ENCODE measurements at regions not wholly inside any gene's neighbourhood (a gene's known extent, or its start where the extent isn't known, plus 50 kb on each side); places are given as distances from the start of the nearest gene placed in this dataset.

DNA sequence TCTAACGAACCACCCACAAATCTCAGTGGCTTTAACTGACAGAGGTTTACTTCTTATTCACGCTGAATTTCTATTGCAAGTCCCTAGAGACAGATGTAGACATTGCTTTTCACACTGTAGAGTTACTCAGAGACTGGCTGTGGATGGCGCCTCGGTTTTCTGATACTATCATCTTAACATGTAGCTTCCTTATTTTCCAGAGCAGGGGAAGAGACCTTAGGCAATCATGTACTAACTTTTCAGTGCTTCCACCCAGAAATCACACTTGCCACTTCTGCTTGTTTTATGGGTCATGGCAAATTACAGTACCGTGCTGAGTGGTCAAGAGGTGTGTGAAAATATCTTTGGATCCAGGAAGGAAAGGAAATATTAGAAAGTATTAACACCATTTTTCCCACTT is 65.4 kb downstream of the MAF start:
- no peaks in the 10 kb centered on the region for H3K4me1 ChIP-seq
- TF ChIP-seq, protein P1, sequence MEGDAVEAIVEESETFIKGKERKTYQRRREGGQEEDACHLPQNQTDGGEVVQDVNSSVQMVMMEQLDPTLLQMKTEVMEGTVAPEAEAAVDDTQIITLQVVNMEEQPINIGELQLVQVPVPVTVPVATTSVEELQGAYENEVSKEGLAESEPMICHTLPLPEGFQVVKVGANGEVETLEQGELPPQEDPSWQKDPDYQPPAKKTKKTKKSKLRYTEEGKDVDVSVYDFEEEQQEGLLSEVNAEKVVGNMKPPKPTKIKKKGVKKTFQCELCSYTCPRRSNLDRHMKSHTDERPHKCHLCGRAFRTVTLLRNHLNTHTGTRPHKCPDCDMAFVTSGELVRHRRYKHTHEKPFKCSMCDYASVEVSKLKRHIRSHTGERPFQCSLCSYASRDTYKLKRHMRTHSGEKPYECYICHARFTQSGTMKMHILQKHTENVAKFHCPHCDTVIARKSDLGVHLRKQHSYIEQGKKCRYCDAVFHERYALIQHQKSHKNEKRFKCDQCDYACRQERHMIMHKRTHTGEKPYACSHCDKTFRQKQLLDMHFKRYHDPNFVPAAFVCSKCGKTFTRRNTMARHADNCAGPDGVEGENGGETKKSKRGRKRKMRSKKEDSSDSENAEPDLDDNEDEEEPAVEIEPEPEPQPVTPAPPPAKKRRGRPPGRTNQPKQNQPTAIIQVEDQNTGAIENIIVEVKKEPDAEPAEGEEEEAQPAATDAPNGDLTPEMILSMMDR (IDR thresholded peaks at IDR 0.05) = no peak
- no peak for TF ChIP-seq POLR2A (IDR thresholded peaks at IDR 0.05)
- H3K27me3 ChIP-seq = no peaks in the 10 kb centered on the region
- no peak overlapping the region for H3K4me3 ChIP-seq
- no peaks in the 10 kb centered on the region for H3K36me3 ChIP-seq
- 69% methylated on average over 5 of the region's 5 CpGs for WGBS, 2 donors
- H3K9me3 ChIP-seq = no peaks in the 10 kb centered on the region
- no peak overlapping the region for H3K27ac ChIP-seq
- no peak for DNase-seq
- intact Hi-C loops (cut with DNase I) = no loop called here

DNA sequence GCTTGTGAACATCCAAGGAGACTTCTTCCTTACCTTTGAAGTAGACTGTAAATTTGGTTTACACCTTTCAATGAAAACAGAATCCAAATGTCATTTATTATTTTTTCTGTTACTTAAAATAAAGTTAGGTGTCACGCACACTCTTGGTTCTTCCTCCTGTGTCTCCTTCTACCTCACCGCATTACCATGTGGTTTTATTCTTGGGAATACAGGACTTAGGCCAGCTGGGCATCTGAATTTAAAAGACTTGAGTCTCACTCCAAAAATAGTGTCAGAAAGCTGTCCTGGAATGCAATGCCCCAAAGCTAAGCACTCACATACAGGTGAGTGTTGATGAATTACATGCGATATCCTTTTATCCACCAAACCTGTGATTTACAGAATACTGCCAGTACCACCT is 66.4 kb downstream of the MAF start:
- intact Hi-C loops (cut with DNase I) = no loop called here
- no peak overlapping the region for H3K27ac ChIP-seq
- no peaks in the 10 kb centered on the region for H3K9me3 ChIP-seq
- H3K4me3 ChIP-seq = no peak overlapping the region
- no peak for TF ChIP-seq POLR2A (IDR thresholded peaks at IDR 0.05)
- TF ChIP-seq, protein P1 (IDR thresholded peaks at IDR 0.05) = no peak
- H3K36me3 ChIP-seq = no peaks in the 10 kb centered on the region
- H3K4me1 ChIP-seq = no peaks in the 10 kb centered on the region
- no peaks in the 10 kb centered on the region for H3K27me3 ChIP-seq
- WGBS, 2 donors = 98 to 100% methylated on average over 1 to 3 of the region's 3 CpGs
- no peak for DNase-seq

DNA sequence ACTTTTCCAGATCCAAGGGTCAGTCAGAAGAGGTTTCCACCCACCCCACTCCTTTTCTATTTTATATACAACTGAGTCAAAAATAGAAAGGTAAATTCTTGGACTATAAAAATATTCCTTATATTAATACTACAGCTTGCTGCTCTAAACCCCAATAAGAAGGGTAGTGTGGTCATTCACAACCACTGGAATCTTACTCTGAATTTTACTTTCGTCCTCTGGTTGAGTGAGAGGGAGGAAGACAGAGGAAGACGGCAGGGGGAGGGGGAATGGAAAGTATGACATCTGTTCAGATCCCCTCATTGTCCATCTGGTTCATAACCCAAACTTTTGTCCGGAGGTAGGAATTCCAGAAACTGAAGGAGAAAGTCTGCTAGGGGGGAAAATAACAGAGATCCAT is 67.2 kb downstream of the MAF start:
- TF ChIP-seq, protein P1 (IDR thresholded peaks at IDR 0.05) = no peak
- TF ChIP-seq POLR2A (IDR thresholded peaks at IDR 0.05) = no peak
- Histone ChIP-seq H3K27me3 (no peaks in the 10 kb centered on the region), H3K36me3 (no peaks in the 10 kb centered on the region), H3K4me3 (no peak overlapping the region), H3K27ac (no peak overlapping the region), H3K4me1 (peaks cover 0 to 2% (median 0%) of the 10 kb centered on the region in 3 donors), H3K9me3 (no peaks in the 10 kb centered on the region)
- no peak for DNase-seq
- WGBS, 2 donors = 57 to 82% methylated on average over 3 of the region's 3 CpGs
- intact Hi-C loops (cut with DNase I) = no loop called here

DNA sequence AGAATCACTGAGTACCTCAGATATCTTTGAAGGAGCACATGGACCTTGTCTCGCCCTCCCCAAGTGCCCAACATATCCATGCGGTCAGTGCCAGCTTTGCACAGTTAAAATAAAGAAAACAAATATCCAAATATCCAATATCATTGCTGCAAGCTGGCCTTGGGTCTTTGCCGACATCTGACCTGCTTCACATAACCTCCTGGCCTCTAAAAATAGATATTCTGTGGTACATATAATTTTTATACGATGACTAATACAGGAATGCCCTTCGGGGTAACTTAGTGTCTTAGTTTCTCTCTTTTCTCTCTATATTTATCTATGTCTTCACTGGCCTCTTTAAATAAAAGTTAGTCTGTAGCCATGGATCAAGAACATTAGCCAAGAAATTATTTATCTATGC is 67.8 kb downstream of the MAF start:
- TF ChIP-seq POLR2A (IDR thresholded peaks at IDR 0.05) = no peak
- TF ChIP-seq, protein P1 (IDR thresholded peaks at IDR 0.05) = no peak
- H3K9me3 ChIP-seq = no peaks in the 10 kb centered on the region
- 66% methylated on average over 5 of the region's 5 CpGs for WGBS, 2 donors
- H3K36me3 ChIP-seq = no peaks in the 10 kb centered on the region
- H3K4me3 ChIP-seq = no peak overlapping the region
- no peak overlapping the region for H3K27ac ChIP-seq
- no peaks in the 10 kb centered on the region for H3K27me3 ChIP-seq
- intact Hi-C loops (cut with DNase I) = no loop called here
- H3K4me1 ChIP-seq = peaks cover 0 to 5% (median 0%) of the 10 kb centered on the region in 3 donors
- no peak for DNase-seq

DNA sequence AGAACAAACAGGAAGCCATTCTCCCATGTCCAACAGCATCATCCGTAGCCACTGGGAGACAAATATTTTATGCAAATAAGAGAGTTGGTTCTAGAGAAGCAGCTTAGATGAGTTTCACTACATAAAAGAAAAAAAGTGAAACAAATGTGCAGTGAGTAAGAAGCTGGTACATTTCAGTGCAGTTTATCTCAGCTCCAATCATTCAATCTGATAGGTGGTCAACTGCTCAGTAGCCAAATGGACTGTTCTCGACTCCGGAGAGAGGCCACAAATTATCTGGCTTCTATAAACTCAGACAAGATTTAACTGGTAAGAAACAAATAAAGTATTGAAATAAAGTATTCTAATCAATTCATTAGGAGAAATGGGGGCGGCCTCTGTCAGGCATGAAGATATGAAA is 68.3 kb downstream of the MAF start:
- H3K36me3 ChIP-seq = no peaks in the 10 kb centered on the region
- H3K27ac ChIP-seq = no peak overlapping the region
- no peaks in the 10 kb centered on the region for H3K9me3 ChIP-seq
- DNase-seq = no peak
- no peak for TF ChIP-seq POLR2A (IDR thresholded peaks at IDR 0.05)
- TF ChIP-seq, protein P1 (IDR thresholded peaks at IDR 0.05) = no peak
- 94% methylated on average over 4 of the region's 4 CpGs for WGBS, 2 donors
- intact Hi-C loops (cut with DNase I) = no loop called here
- H3K4me1 ChIP-seq = peaks cover 0 to 5% (median 0%) of the 10 kb centered on the region in 3 donors
- H3K4me3 ChIP-seq = no peak overlapping the region
- no peaks in the 10 kb centered on the region for H3K27me3 ChIP-seq

All from esophagus squamous epithelium (tissue), 5 donors.